Gastroesophageal sphincter (tissue), 3 donors: ENCODE measurements at regions not wholly inside any gene's neighbourhood (a gene's known extent, or its start where the extent isn't known, plus 50 kb on each side); places are given as distances from the start of the nearest gene placed in this dataset.

Source experiments
- EP300 ChIP-seq: sonication (generic); formaldehyde crosslinking; IDR thresholded peaks from one replicate; pipeline ENCODE4 v1.6.1; 2017; ENCODE audit warnings: antibody characterized with exemption, mild to moderate bottlenecking
- POLR2A ChIP-seq, 2 donors: fragments of 450-650 bp; IDR thresholded peaks; one replicate each; pipeline ENCODE4 v1.6.1; 2017; ENCODE audit warnings: antibody characterized with exemption in 2 of 2, mild to moderate bottlenecking in 2 of 2, moderate library complexity in 1 of 2
- POLR2AphosphoS5 ChIP-seq: sonication (generic); formaldehyde crosslinking; IDR thresholded peaks from one replicate; pipeline ENCODE4 v1.6.1; 2017; ENCODE audit warnings: antibody characterized with exemption
- TF ChIP-seq, protein P1 (sequence below), 4 experiments: fragments of 200-600 bp in 2 of 4; fragments of 450-650 bp in 2 of 4; sonication (generic) in 1 of 4; IDR thresholded peaks; one replicate each; pipeline ENCODE4 v1.5.1; 2017 to 2019; ENCODE audit warnings: antibody characterized with exemption in 4 of 4, mild to moderate bottlenecking in 2 of 4, moderate library complexity in 2 of 4

DNA sequence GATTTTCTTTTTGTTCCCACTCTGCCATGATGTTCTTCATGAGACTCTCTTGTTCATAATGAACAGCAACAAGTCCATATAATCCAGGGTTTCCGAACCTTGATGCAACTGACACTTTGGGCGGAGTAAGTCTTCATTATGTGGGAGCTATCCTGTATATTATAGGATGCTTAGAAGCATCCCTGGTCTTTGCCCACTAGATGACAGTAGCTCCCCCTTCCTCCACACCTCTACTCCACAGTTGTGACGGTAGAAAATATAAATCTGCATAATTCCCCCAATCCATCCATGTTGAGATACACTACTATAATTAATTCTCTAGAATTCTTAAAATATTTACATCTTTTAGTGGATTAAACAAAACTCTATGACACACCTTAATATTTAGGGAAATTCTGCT, 482.2 kb upstream of the CELF4 start:
- TF ChIP-seq POLR2AphosphoS5 (no peak), POLR2A (IDR thresholded peaks at IDR 0.05) (no peak), EP300 (no peak)
- TF ChIP-seq, protein P1, sequence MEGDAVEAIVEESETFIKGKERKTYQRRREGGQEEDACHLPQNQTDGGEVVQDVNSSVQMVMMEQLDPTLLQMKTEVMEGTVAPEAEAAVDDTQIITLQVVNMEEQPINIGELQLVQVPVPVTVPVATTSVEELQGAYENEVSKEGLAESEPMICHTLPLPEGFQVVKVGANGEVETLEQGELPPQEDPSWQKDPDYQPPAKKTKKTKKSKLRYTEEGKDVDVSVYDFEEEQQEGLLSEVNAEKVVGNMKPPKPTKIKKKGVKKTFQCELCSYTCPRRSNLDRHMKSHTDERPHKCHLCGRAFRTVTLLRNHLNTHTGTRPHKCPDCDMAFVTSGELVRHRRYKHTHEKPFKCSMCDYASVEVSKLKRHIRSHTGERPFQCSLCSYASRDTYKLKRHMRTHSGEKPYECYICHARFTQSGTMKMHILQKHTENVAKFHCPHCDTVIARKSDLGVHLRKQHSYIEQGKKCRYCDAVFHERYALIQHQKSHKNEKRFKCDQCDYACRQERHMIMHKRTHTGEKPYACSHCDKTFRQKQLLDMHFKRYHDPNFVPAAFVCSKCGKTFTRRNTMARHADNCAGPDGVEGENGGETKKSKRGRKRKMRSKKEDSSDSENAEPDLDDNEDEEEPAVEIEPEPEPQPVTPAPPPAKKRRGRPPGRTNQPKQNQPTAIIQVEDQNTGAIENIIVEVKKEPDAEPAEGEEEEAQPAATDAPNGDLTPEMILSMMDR (IDR thresholded peaks at IDR 0.05): no peak
